ENCODE measurements at regions not wholly inside any gene's neighbourhood (a gene's known extent, or its start where the extent isn't known, plus 50 kb on each side); places are given as distances from the start of the nearest gene placed in this dataset.
"Not testable (repeated sequence)": the region's sequence is repeated elsewhere in the genome, so short reads cannot be mapped to it uniquely, and the experiment has no call there.

DNA sequence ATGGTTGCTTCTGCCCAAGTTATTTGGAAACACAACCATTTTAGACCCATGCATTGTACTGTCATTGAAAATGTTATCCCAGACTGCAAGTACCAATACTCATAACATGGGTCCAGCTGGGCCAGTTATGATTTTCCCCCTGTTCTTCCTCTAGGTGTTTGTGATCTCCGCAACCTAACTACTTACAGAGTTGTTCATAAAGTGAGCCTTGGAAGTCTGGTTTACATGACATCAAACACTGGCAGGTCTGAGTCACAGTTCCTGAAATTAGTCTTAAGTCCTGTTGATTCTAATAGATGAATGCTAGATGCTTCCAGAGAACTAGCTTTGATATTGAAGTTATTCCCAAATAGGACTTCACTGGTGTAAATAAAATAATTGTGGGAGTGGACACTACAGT is 487.0 kb downstream of the MED13L start:
- Histone ChIP-seq H3K27me3 (no peaks in the 10 kb centered on the region), H3K27ac (no peak overlapping the region), H3K9me3 (no peaks in the 10 kb centered on the region), H3K4me1 (no peaks in the 10 kb centered on the region), H3K36me3 (no peaks in the 10 kb centered on the region), H3K4me3 (no peak overlapping the region)
- intact Hi-C loops (cut with DNase I), result no loop called here
- TF ChIP-seq, protein P1, sequence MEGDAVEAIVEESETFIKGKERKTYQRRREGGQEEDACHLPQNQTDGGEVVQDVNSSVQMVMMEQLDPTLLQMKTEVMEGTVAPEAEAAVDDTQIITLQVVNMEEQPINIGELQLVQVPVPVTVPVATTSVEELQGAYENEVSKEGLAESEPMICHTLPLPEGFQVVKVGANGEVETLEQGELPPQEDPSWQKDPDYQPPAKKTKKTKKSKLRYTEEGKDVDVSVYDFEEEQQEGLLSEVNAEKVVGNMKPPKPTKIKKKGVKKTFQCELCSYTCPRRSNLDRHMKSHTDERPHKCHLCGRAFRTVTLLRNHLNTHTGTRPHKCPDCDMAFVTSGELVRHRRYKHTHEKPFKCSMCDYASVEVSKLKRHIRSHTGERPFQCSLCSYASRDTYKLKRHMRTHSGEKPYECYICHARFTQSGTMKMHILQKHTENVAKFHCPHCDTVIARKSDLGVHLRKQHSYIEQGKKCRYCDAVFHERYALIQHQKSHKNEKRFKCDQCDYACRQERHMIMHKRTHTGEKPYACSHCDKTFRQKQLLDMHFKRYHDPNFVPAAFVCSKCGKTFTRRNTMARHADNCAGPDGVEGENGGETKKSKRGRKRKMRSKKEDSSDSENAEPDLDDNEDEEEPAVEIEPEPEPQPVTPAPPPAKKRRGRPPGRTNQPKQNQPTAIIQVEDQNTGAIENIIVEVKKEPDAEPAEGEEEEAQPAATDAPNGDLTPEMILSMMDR (IDR thresholded peaks at IDR 0.05), result no peak
- no peak for DNase-seq
- ATAC-seq, result no peak

DNA sequence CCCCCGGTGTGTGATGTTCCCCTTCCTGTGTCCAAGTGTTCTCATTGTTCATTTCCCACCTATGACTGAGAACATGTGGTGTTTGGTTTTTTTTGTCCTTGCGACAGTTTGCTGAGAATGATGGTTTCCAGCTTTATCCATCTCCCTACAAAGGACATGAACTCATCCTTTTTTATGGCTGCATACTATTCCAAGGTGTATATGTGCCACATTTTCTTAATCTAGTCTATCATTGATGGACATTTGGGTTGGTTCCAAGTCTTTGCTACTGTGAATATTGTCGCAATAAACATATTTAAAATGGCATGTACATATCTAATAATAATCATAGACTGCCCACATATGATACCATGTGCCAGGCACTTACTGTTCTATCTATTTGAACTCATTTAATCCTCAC is 491.0 kb downstream of the MED13L start:
- H3K4me3 ChIP-seq; H3K27me3 ChIP-seq; H3K36me3 ChIP-seq; H3K4me1 ChIP-seq; ATAC-seq; H3K27ac ChIP-seq; H3K9me3 ChIP-seq; intact Hi-C loops (cut with DNase I); DNase-seq: not testable (repeated sequence)

DNA sequence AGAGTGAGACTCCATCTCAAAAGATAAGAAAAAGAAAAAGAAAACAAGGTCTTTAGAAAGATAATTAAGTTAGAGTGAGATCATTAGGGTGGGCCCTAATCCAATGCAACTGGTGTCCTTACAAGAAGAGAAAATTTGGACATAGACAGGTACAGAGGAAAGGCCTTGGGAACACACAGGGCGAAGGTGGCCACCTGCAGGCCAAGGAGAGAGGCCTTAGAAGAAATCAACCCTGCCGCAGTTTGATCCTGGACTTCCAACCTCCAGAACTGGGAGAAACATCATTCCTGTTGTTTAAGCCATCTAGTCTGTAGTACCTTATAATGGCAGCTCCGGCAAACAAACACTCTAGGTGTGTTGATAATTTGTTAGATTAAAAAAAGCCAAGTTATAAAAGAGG is 491.9 kb downstream of the MED13L start:
- TF ChIP-seq, protein P1 (IDR thresholded peaks at IDR 0.05), result no peak
- no peak for ATAC-seq

GRCh38 chr12:115776399-115776798 is 501.1 kb downstream of the MED13L start:
- Histone ChIP-seq H3K36me3 (no peaks in the 10 kb centered on the region), H3K9me3 (no peaks in the 10 kb centered on the region), H3K4me3 (no peak overlapping the region), H3K4me1 (no peaks in the 10 kb centered on the region), H3K27ac (no peak overlapping the region), H3K27me3 (no peaks in the 10 kb centered on the region)
- ATAC-seq, result no peak
- intact Hi-C loops (cut with DNase I), result no loop called here
- TF ChIP-seq, protein P1 (IDR thresholded peaks at IDR 0.05), result no peak
- no peak for DNase-seq

More for the DNA sequence above, 491.9 kb downstream of the MED13L start:
- no peak overlapping the region for H3K27ac ChIP-seq
- no peaks in the 10 kb centered on the region for H3K36me3 ChIP-seq
- no peaks in the 10 kb centered on the region for H3K4me1 ChIP-seq
- no peak for DNase-seq
- intact Hi-C loops (cut with DNase I), result no loop called here
- no peaks in the 10 kb centered on the region for H3K9me3 ChIP-seq
- no peak overlapping the region for H3K4me3 ChIP-seq
- H3K27me3 ChIP-seq, result no peaks in the 10 kb centered on the region

GRCh38 chr12:115774148-115774895 is 503.2 kb downstream of the MED13L start:
- no peaks in the 10 kb centered on the region for H3K36me3 ChIP-seq
- no peaks in the 10 kb centered on the region for H3K9me3 ChIP-seq
- ATAC-seq, result no peak
- TF ChIP-seq, protein P1 (IDR thresholded peaks at IDR 0.05), result no peak
- DNase-seq, result no peak
- no peak overlapping the region for H3K27ac ChIP-seq
- H3K4me1 ChIP-seq, result no peaks in the 10 kb centered on the region
- H3K27me3 ChIP-seq, result no peaks in the 10 kb centered on the region
- no peak overlapping the region for H3K4me3 ChIP-seq
- intact Hi-C loops (cut with DNase I), result no loop called here

DNA sequence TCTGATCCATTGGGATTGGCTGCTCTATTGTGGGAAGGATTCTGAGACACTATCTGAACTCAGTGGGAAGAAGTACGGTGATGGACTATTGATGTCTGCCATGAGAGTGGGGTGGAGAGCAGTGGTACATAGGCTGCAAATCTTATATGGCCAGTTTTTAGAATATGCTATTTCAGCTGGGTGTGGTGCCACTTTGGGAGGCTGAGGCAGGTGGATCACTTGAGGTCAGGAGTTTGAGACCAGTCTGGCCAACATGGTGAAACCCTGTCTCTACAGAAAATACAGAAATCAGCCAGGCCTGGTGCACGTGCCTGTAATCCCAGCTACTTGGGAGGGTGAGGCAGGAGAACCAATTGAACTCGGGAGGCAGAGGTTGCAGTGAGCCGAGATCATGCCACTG is 505.9 kb downstream of the MED13L start:
- H3K36me3 ChIP-seq, result no peaks in the 10 kb centered on the region
- H3K9me3 ChIP-seq, result no peaks in the 10 kb centered on the region
- TF ChIP-seq, protein P1 (IDR thresholded peaks at IDR 0.05), result no peak
- ATAC-seq (no peak), DNase-seq (no peak)
- intact Hi-C loops (cut with DNase I), result no loop called here
- H3K27me3 ChIP-seq, result no peaks in the 10 kb centered on the region
- H3K4me3 ChIP-seq, result no peak overlapping the region
- no peak overlapping the region for H3K27ac ChIP-seq
- no peaks in the 10 kb centered on the region for H3K4me1 ChIP-seq
